ENCODE measurements at regions not wholly inside any gene's neighbourhood (a gene's known extent, or its start where the extent isn't known, plus 50 kb on each side); places are given as distances from the start of the nearest gene placed in this dataset.
"Not testable (repeated sequence)": the region's sequence is repeated elsewhere in the genome, so short reads cannot be mapped to it uniquely, and the experiment has no call there.

DNA sequence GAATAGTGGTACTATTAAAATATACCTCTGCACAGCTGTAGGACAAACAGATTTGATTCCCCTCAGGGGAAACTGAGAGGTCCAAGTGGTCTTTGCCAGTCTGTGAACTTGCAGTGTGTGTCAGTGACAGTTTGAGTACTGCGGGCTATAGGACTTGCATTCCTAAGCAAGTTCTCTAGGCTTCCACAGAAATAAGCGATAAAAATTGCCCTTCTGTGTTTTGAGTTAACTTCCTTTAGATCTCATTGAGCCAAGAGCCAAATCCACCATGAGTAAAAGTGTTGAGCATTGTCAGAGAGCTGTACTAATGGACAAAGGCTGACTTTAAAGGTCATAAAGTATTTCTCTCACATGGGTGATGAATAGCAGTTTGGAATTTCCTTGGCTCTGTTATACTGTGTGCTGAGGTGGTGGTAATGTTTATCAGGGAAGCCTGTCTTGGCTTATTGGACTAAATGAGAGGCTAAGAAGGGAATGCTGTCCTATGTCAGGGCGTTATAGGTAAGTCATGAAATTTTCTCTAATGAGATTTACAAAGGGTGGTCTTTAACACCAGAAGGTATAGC lies 122.6 kb upstream of the MAP3K7 start:
- DNase-seq (ENCODE audit: low read depth), result no peak

GRCh38 chr6:90708206-90708737 lies 121.4 kb upstream of the MAP3K7 start:
- DNase-seq (ENCODE audit: low read depth), result no peak

- no peak for DNase-seq (ENCODE audit: low read depth)
These were observed 120.4 kb upstream of the MAP3K7 start for GRCh38 chr6:90707246-90707645.

DNA sequence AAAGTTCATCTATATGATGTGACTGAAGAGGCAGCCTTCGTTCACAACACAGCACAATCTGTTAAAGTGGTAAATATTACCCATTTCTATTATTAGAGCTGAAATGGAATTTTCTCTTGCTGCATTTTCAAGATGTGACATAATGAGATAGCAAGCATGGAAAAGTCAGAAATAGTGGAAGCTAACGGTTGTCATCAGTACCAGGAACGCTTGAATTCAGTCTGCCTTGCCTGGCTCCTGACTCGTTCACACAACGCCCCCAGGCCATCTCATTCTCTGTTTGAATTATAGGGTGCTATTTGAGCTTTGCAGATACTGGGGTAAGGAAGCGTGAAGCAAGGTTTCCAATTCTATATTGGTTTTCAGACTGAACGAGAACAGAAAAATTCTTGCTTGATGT lies 116.5 kb upstream of the MAP3K7 start:
- DNase-seq (ENCODE audit: low read depth), result no peak

- no peak for DNase-seq (ENCODE audit: low read depth)
These were observed 115.1 kb upstream of the MAP3K7 start for GRCh38 chr6:90701926-90702325.

- DNase-seq (ENCODE audit: low read depth), result peak; percentile 66
These were observed 114.4 kb upstream of the MAP3K7 start for GRCh38 chr6:90701146-90701781.

DNA sequence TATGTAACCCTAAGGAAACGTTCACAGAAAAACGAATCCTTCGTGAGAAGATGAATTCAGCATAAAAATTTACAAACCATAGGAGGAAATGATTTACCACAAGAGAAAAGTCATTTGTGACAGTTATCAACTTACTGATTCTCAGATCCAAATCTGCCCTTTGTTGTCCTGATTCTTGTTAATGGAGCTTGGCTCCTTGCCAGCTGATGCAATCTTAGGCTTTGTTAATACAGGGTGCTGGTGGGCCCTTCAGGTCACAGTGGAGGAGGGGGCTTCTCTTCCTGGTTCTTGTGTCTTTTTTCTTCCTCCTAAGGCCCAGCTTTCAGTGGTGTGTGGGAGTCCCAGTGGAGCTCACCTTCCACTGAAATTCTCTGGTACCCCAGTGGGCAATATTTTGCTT lies 108.4 kb upstream of the MAP3K7 start:
- no peak for DNase-seq (ENCODE audit: low read depth)

GRCh38 chr6:90694802-90695201 lies 107.9 kb upstream of the MAP3K7 start:
- DNase-seq (ENCODE audit: low read depth), result no peak

DNA sequence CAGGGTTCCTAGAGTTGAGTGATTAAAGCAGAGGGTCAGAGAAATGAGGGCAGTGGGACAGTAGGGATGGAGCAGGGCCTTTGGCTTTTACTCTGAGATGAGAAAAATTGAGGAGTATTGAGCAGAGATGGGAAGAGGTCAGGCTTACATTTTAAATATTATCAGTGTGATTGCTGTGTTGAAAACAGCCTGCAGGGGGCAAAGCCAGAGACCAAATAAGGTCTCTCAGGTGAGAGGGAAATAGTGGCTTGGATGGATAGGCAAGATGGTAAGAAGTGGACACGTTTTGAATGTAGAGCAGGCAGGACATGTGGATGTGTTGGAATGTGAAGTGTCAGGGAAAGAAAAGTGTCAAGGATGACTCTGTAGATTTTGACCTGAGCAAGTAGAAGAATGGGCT lies 105.0 kb upstream of the MAP3K7 start:
- DNase-seq (ENCODE audit: low read depth), result no peak

GRCh38 chr6:90689172-90689571 lies 102.3 kb upstream of the MAP3K7 start:
- DNase-seq (ENCODE audit: low read depth), result no peak

- peak; percentile 6 for DNase-seq (ENCODE audit: low read depth)
These were observed 101.0 kb upstream of the MAP3K7 start for GRCh38 chr6:90687775-90688380.

GRCh38 chr6:90681863-90682262 lies 95.0 kb upstream of the MAP3K7 start:
- DNase-seq (ENCODE audit: low read depth), result no peak

DNA sequence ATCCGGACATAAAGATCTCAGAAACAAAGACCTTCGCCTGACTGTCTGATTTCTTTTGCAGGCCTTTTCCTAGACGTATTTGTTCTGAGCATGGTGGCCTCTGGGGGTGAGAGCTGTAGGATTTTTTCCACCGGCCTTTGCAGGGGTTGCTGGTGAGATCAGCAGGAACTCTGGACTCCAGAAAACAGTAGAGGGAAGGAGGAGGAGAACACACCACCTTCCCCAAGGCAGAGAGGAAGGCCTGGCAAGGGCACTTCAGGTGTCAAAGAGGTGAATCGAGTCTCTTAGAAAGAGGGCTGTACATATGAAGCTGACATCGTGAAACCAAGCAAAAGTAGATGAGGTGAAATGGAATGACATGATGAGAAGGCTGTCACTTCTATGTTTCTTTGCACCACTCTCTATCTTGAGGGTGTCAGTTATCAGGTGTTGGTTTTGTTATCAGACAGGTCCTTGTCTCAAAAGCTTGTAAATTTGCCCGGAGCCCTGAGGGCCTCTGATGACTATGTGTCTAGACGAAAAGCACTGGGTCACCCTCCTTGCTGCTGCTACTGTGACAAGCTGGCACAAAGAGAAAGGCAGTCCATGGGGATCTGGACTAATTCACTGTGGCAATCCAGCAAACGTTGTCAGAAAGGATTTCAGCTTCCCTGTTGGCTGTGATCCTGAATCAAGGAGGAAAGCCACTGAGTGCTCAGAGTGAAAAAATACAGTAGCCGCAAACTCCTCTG lies 91.3 kb upstream of the MAP3K7 start:
- DNase-seq (ENCODE audit: low read depth), result no peak

DNA sequence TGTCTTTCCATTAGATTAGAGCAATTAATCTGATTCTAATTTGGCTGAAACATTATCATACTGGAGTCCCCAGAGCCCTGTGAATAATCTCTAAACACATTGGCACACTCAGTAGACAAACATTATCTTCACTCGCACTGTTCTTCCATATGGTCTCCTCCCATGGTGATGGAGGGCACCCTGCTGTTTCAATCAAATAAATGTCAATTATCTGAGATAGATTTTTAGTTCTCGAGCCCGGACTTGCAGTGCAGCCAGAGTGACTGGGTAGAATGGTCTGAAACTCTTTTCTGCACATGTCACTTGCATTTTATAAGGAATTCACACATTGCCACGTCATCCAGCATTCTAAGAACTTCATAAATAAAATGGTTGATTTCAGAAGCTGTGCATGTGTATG lies 90.6 kb upstream of the MAP3K7 start:
- no peak for DNase-seq (ENCODE audit: low read depth)

DNA sequence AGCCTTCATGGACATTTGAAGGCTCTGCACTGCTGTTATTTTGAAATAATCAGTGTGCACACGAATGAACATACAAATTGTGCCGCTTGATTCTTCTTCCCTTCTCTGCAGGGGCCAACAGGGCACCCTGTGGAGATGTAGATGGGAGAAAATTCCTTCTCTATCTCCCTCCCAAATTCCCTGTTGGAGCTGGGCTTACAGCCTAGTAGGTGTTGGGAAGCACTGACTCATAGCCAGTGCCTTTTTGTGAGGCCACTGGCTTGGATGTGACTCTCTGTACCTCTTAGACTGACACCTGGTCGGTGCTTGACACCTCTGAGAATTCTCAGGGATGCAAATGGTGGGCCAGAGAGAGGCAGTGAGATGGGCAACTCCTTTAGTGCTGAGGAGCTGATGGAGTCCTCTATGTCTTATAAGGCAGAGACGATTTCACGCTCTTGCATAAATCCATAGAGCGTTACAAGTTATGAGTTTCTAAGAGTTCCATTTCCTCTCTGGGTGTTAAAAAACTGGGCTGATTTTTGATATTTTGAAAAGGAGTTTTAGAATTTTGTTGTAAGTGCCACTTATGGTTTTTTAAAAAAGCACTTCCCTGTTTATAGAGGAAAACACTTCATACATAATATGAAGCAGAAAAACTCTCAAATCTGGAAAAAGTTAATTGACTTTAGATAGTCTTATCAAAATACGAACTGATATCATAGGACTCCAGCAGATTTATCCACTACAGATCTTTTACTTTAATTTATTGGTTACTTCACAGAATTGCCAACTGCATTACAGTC lies 89.8 kb upstream of the MAP3K7 start:
- no peak for DNase-seq (ENCODE audit: low read depth)

GRCh38 chr6:90675107-90675506 lies 88.2 kb upstream of the MAP3K7 start:
- not testable (repeated sequence) for DNase-seq (ENCODE audit: low read depth)

DNA sequence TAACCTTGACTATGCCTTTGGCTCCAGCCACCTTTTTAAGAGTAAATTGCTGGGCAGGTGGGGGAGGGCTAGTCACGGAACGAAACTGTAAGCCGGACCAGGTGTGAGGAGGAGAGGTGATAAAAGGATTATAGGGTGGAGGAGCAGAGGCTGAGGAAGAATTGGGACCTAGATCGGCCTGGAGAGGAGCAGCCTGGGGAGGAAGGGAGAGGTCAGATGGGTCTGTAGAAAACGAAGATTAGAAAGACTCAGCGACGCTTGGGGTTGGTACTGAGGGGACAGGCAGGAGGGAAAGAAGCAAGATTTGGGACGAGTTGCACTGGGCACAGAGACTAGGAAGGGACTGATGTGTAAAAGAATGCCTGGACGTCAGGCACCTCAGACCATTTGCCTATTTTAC lies 87.2 kb upstream of the MAP3K7 start:
- not testable (repeated sequence) for DNase-seq (ENCODE audit: low read depth)

- no peak for DNase-seq (ENCODE audit: low read depth)
These were observed 83.0 kb upstream of the MAP3K7 start for GRCh38 chr6:90669846-90670245.

GRCh38 chr6:90669420-90669819 lies 82.5 kb upstream of the MAP3K7 start:
- DNase-seq (ENCODE audit: low read depth), result no peak

DNA sequence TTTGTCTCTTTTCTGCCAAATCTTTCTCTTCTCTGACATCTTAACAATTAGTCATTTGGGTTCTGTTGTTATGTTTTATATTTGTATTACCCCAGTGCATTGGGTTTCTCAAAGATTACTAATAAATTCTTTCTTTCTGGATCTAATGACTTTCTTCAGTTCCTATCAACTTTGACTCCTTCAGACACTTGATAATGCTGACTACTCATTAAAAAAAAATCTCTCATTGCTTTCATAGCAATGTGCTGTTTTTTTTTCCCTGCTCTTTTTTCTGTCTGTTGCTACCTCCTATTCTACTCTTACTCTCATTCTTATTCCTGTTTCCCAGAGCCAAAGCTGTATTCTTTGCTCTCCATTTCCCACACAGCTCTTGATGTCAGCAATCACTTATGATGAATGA lies 81.3 kb upstream of the MAP3K7 start:
- no peak for DNase-seq (ENCODE audit: low read depth)

GRCh38 chr6:90663873-90664272 lies 77.0 kb upstream of the MAP3K7 start:
- DNase-seq (ENCODE audit: low read depth), result peak; percentile 40

All from HT1080 (cell line).